HUES6 (cell line): ENCODE measurements at regions not wholly inside any gene's neighbourhood (a gene's known extent, or its start where the extent isn't known, plus 50 kb on each side); places are given as distances from the start of the nearest gene placed in this dataset.
"Not testable (repeated sequence)": the region's sequence is repeated elsewhere in the genome, so short reads cannot be mapped to it uniquely, and the experiment has no call there.

Experiments
- H3K27ac ChIP-seq: 2 replicates; pipeline ENCODE4 v1.7.0; 2013; ENCODE audit warnings: low read depth, mild to moderate bottlenecking, low read length, inconsistent platforms
- H3K27me3 ChIP-seq: 2 replicates; pipeline ENCODE4 v1.6.1; 2013; ENCODE audit warnings: low read length; ENCODE audit not compliant: control insufficient read depth, insufficient read depth
- H3K36me3 ChIP-seq: 2 replicates; pipeline ENCODE4 v1.6.1; 2013; ENCODE audit warnings: low read length; ENCODE audit not compliant: control insufficient read depth, insufficient read depth
- H3K4me1 ChIP-seq: 2 replicates; pipeline ENCODE4 v1.6.1; 2013; ENCODE audit warnings: low read length; ENCODE audit not compliant: control insufficient read depth, insufficient read depth
- H3K4me3 ChIP-seq: 2 replicates; pipeline ENCODE4 v1.5.1; 2013; ENCODE audit warnings: low read depth, low read length
- H3K9ac ChIP-seq: one replicate; pipeline ENCODE4 v1.6.1; 2013; ENCODE audit warnings: mild to moderate bottlenecking, low read length
- H3K9me3 ChIP-seq: 2 replicates; pipeline ENCODE4 v1.6.1; 2013; ENCODE audit warnings: low read depth, low read length; ENCODE audit not compliant: control insufficient read depth, insufficient read depth

DNA sequence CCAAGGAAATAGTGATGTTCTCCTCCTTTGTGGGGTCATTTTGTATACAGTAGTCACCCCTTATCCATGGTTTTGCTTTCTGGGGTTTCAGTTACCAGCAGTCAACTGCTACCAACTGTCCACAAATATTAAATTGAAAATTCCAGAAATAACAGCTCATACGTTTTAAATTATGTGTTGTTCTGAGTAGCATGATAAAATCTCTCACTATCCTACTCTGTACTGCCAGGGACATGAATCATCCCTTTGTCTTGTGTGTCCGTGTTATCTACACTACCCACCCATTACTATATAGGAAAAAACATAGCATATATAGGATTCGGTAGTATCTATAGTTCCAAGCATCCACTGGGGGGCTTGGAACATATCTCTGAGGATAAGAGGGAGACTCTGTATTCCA, 120.9 kb upstream of the DCC start:
- Histone ChIP-seq H3K36me3 (no peaks in the 10 kb centered on the region), H3K27ac (no peak overlapping the region), H3K27me3 (no peaks in the 10 kb centered on the region), H3K4me1 (no peaks in the 10 kb centered on the region), H3K9ac (no peak overlapping the region), H3K9me3 (no peaks in the 10 kb centered on the region), H3K4me3 (no peak overlapping the region)

DNA sequence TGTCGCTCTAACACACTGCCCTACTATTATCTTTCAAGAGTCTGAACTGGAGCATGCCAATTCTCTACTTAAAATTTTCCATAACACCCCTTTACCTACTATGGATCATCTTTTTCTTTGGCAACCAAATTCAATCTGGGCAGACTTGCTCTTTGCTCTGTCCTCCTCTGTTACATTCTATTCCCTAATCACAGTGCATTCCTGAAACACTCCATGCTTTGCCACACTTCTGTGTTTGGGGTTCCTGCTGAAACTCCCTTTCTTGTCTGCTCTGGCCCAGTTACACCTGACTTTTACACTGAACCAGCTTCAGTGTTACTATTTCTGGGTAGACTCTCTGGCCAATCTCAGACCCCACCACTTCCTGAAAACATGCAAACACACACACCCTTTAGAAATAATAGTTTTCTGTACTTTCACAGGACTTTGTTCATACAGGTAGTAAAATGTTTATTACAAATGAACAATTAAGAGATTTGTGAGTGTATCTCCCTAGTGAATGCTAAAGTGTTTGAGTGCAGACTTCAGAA, 119.9 kb upstream of the DCC start:
- no peaks in the 10 kb centered on the region for H3K9me3 ChIP-seq
- no peaks in the 10 kb centered on the region for H3K36me3 ChIP-seq

DNA sequence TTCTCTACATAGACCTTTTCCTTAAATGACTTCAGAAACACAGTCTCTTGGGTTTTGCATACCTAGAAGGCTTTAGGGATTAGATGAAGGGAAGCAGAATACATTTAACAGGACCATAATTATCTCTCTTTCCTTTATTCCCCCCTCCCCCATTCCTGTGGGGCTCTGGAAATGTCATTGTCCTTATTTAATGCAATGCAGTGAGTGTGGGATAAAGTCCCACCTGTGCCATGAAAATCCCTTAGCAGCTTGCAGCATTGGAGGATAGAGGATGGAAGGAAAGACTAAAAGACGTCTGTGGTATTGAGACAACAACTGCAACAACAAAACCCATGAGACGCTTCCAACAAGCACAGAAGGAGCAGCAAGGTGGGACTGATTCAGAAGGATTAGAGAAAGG, 117.8 kb upstream of the DCC start:
- Histone ChIP-seq H3K36me3 (no peaks in the 10 kb centered on the region), H3K4me1 (no peaks in the 10 kb centered on the region), H3K27me3 (no peaks in the 10 kb centered on the region), H3K9me3 (no peaks in the 10 kb centered on the region), H3K4me3 (no peak overlapping the region), H3K27ac (no peak overlapping the region), H3K9ac (no peak overlapping the region)

More for the DNA sequence above, 119.9 kb upstream of the DCC start:
- Histone ChIP-seq H3K4me1 (no peaks in the 10 kb centered on the region), H3K27me3 (no peaks in the 10 kb centered on the region), H3K27ac (no peak overlapping the region), H3K4me3 (no peak overlapping the region), H3K9ac (no peak overlapping the region)

DNA sequence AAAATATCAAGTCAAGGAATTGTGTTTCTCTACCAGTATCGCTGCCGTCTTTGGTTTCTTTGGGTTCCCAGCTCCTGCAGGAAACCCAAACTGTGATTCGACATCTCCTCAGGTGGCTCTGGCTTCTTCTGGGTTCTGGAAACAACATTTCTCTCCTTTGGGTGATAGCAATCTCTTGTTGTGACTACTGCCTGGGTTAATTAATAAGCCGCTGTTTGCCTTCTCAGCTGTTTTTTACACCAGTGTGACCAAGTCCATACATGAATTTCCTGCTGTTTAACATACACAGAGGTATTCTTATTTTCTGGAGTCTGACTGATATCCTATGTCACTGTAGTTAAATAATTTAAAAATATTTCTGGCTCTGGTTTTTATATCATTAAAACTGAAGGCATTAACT, 112.5 kb upstream of the DCC start:
- no peaks in the 10 kb centered on the region for H3K27me3 ChIP-seq
- no peak overlapping the region for H3K27ac ChIP-seq
- no peak overlapping the region for H3K9ac ChIP-seq

DNA sequence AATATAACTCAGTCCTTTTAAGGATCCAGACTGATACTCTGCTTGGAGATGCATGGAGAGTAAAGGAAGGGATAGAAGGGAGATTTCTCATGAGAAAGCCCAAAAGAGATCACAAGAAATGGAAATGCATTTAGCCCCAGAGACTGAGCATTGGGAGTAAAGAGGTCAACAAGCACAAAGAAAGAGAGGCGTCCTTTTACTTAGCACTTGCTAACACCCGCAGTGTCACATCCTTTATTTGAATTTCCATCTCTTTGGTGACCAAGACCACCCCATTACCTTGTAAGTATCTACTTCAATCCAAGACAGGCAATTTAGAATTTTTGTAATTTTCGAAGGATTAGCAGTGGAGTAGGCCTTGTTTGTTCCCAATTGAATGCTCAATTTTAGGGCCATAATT, 111.8 kb upstream of the DCC start:
- H3K27ac ChIP-seq, result no peak overlapping the region
- H3K27me3 ChIP-seq, result no peaks in the 10 kb centered on the region
- no peak overlapping the region for H3K4me3 ChIP-seq
- H3K36me3 ChIP-seq, result no peaks in the 10 kb centered on the region
- no peaks in the 10 kb centered on the region for H3K9me3 ChIP-seq
- H3K9ac ChIP-seq, result no peak overlapping the region
- peaks cover 10% of the 10 kb centered on the region for H3K4me1 ChIP-seq

More for the DNA sequence above, 112.5 kb upstream of the DCC start:
- Histone ChIP-seq H3K4me1 (peaks cover 10% of the 10 kb centered on the region), H3K36me3 (no peaks in the 10 kb centered on the region), H3K4me3 (no peak overlapping the region), H3K9me3 (no peaks in the 10 kb centered on the region)

DNA sequence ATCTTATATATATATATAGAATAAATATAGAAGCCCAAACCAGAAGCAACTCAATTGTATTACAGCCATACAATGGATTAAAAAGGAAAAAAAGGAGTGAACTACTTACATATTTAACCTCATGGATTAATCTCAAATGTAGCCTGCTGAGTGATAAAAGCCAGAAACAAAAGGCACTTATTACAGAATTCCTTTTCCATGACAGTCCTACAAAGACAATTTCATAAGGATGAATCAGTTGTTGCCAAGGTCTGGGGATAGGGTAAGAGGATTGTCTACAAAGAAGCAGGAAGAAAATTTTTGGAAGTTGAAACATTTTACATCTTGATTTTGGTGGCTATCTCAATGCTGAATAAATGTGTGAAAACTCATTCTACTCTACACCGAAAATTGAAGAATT, 103.9 kb upstream of the DCC start:
- 0 out of 2 replicates have a peak, but pooled peaks cover 4% of the 10 kb centered on the region for H3K9me3 ChIP-seq
- H3K4me1 ChIP-seq, result no peaks in the 10 kb centered on the region
- no peaks in the 10 kb centered on the region for H3K27me3 ChIP-seq
- no peak overlapping the region for H3K4me3 ChIP-seq
- no peak overlapping the region for H3K9ac ChIP-seq
- H3K36me3 ChIP-seq, result no peaks in the 10 kb centered on the region
- no peak overlapping the region for H3K27ac ChIP-seq

DNA sequence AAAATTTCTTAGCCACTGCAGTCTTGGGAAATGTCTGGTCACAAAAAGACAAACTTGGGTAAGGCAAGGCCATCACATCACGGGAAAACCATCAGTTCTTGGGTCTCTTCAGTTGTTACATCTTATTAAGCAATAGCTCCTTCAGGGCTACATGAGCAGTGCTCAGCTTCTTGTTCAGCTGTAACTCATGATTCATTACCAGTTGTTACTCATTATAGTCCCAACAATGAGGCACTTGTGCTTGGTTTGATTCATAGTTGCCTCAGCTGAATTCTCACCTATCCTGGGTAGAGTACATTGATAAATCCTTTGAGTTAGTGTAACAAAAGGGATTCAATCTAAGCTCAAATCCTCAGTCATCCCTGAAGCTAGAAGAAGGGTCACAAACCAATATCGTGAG, 102.4 kb upstream of the DCC start:
- Histone ChIP-seq H3K9ac (no peak overlapping the region), H3K36me3 (no peaks in the 10 kb centered on the region), H3K4me1 (no peaks in the 10 kb centered on the region), H3K9me3 (0 out of 2 replicates have a peak, but pooled peaks cover 4% of the 10 kb centered on the region), H3K27me3 (no peaks in the 10 kb centered on the region), H3K27ac (no peak overlapping the region), H3K4me3 (no peak overlapping the region)

DNA sequence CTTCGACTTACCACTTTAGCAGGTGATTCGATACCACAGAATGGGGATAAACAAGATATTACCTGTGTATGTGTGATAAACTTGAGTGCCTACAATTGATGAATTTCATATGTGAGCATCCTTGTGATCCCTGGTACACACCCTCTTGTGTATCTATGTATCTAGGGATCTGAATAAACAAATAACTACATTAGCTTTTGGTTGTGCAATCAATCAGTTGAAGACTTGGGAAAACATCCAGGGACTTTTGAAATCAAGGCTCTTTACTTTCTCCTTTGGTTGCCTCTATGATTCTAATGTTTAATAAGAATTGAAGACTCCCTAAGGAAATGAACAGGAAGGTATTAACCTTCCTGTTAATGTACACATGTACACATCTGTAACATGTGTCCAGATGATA, 97.3 kb upstream of the DCC start:
- Histone ChIP-seq H3K4me3 (no peak overlapping the region), H3K36me3 (no peaks in the 10 kb centered on the region), H3K27me3 (no peaks in the 10 kb centered on the region), H3K9ac (no peak overlapping the region), H3K4me1 (no peaks in the 10 kb centered on the region), H3K27ac (no peak overlapping the region), H3K9me3 (peaks cover 12% of the 10 kb centered on the region)

DNA sequence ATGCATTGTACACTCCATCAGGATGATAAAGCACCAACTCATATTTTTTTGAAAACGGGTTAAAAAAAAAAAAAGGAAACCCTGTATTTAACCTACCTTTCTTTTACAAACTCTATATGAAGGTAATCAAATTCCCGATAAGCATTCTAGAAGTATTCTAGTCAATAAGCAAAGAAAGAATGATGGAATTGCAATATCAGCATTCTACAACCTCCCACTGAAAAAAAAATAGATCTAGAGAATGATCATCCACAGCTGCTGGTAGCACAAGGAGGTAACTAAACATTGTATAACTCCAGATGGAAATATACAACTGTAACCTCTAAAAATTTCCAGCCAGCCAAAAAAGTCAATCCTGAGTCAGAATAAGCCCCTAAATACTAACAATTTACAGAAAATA, 95.3 kb upstream of the DCC start:
- no peak overlapping the region for H3K4me3 ChIP-seq
- H3K27me3 ChIP-seq, result no peaks in the 10 kb centered on the region
- H3K4me1 ChIP-seq, result no peaks in the 10 kb centered on the region
- no peak overlapping the region for H3K27ac ChIP-seq
- H3K9ac ChIP-seq, result no peak overlapping the region
- no peaks in the 10 kb centered on the region for H3K36me3 ChIP-seq
- peaks cover 13% of the 10 kb centered on the region for H3K9me3 ChIP-seq

DNA sequence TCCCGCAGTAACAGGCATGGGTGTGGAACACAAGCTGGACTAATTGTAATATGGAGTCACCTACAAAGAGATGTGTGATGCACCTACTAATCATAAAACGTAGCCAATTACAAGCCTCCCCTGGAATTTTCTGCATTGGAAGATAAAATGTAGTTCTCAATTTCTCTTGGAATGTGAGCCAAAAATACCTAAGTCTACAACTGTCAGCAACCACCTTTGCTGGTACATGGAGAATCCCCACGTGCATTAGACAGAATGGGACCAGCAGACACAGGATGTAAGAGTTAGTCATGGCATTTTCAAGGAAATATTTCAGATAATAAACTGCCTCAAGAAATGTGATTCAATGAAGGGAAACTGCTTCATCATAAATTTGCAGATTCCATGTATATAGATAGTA, 85.6 kb upstream of the DCC start:
- Histone ChIP-seq H3K27ac (no peak overlapping the region), H3K4me1 (peaks cover 5% of the 10 kb centered on the region; the same call in 1 of the 2 replicates), H3K9me3 (no peaks in the 10 kb centered on the region), H3K4me3 (no peak overlapping the region), H3K27me3 (no peaks in the 10 kb centered on the region), H3K9ac (no peak overlapping the region), H3K36me3 (no peaks in the 10 kb centered on the region)

DNA sequence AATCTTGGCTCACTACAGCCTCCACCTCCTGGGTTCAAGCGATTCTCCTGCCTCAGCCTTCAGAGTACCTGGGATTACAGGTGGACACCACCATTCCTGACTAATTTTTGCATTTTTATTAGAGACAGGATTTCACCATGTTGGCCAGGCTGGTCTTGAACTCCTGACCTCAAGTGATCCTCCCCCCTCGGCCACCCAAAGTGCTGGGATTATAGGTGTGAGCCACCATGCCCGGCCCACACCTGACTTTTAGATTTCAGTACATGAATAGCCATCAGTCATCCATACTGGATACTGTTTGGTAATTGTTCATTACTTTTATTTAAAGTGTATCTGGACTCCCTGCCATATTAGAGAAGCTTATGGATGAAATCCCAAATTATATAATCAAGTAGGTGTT, 82.6 kb upstream of the DCC start:
- H3K27ac ChIP-seq, H3K9me3 ChIP-seq, H3K4me3 ChIP-seq, H3K9ac ChIP-seq, H3K36me3 ChIP-seq, H3K4me1 ChIP-seq, H3K27me3 ChIP-seq: not testable (repeated sequence)

DNA sequence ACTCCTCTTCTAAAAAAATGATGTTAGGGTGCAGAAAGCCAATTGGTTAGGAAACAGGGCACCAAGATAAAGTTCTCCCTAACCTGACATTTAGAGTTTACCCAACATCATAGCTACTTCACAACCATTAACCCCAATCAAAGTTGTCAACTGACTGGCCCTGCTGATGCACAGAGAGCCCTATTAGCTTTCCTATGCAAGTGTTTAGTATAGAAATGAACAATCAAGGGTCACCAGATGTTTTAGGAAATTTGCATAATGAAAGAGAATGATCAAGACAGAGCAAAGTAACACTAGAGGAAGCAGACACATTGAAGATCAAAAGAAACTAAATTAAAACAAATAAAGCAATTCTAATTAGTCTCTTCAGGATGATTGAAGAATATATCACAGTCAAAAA, 64.2 kb upstream of the DCC start:
- no peak overlapping the region for H3K4me3 ChIP-seq
- no peak overlapping the region for H3K27ac ChIP-seq
- no peaks in the 10 kb centered on the region for H3K27me3 ChIP-seq
- no peaks in the 10 kb centered on the region for H3K4me1 ChIP-seq
- no peaks in the 10 kb centered on the region for H3K36me3 ChIP-seq
- H3K9ac ChIP-seq, result no peak overlapping the region
- H3K9me3 ChIP-seq, result no peaks in the 10 kb centered on the region
